Endodermal cell (in vitro differentiated cells): ENCODE measurements at regions not wholly inside any gene's neighbourhood (a gene's known extent, or its start where the extent isn't known, plus 50 kb on each side); places are given as distances from the start of the nearest gene placed in this dataset.

ENCODE experiments used
- DNase-seq: peaks from one replicate; pipeline ENCODE4 v3.0.0-alpha.2; 2017
- H3K27ac ChIP-seq: 2 replicates; pipeline ENCODE4 v1.5.1; 2013; ENCODE audit warnings: mild to moderate bottlenecking, low read depth, low read length, moderate library complexity
- H3K27me3 ChIP-seq: 2 replicates; pipeline ENCODE4 v1.6.1; 2013; ENCODE audit warnings: mild to moderate bottlenecking, low read length, moderate library complexity; ENCODE audit not compliant: insufficient read depth, control insufficient read depth, poor library complexity, severe bottlenecking
- H3K36me3 ChIP-seq: 2 replicates; pipeline ENCODE4 v1.7.0; 2013; ENCODE audit warnings: mild to moderate bottlenecking, low read length, moderate library complexity; ENCODE audit not compliant: control insufficient read depth, insufficient read depth
- H3K4me1 ChIP-seq: one replicate; pipeline ENCODE4 v1.7.0; 2013; ENCODE audit warnings: low read length; ENCODE audit not compliant: control insufficient read depth, insufficient read depth
- H3K4me3 ChIP-seq: 2 replicates; pipeline ENCODE4 v1.5.1; 2013; ENCODE audit warnings: mild to moderate bottlenecking, low read length, moderate library complexity
- H3K9ac ChIP-seq: 2 replicates; pipeline ENCODE4 v1.6.1; 2013; ENCODE audit warnings: mild to moderate bottlenecking, low read length, moderate library complexity; ENCODE audit not compliant: poor library complexity, severe bottlenecking; ENCODE audit errors: extremely low read depth
- H3K9me3 ChIP-seq: 2 replicates; pipeline ENCODE4 v1.6.1; 2013; ENCODE audit warnings: mild to moderate bottlenecking, low read length, moderate library complexity; ENCODE audit not compliant: control insufficient read depth
- H3K27ac Mint-ChIP-seq: 2 replicates; pipeline ENCODE4 v1.8.0; 2020; ENCODE audit warnings: mixed read lengths
- H3K27me3 Mint-ChIP-seq: 2 replicates; pipeline ENCODE4 v1.8.0; 2021; ENCODE audit warnings: mild to moderate bottlenecking, mixed read lengths; ENCODE audit not compliant: insufficient read depth
- H3K36me3 Mint-ChIP-seq: 2 replicates; pipeline ENCODE4 v1.8.0; 2020; ENCODE audit warnings: low read depth, mixed read lengths
- H3K4me1 Mint-ChIP-seq: 2 replicates; pipeline ENCODE4 v1.8.0; 2020; ENCODE audit warnings: mixed read lengths
- H3K4me3 Mint-ChIP-seq: 2 replicates; pipeline ENCODE4 v1.8.0; 2020; ENCODE audit warnings: mild to moderate bottlenecking, moderate library complexity, mixed read lengths
- H3K9me3 Mint-ChIP-seq: 2 replicates; pipeline ENCODE4 v1.8.0; 2020; ENCODE audit warnings: mild to moderate bottlenecking, mixed read lengths
- WGBS, 2 experiments: methylation state at CpG; one replicate each; pipeline versions ENCODE4 v1.1.5 to v1.1.7; 2013; ENCODE audit warnings: missing lambda C conversion rate in 2 of 2, mixed read lengths in 1 of 2; ENCODE audit not compliant: insufficient coverage in 1 of 2, insufficient read length in 1 of 2; 5-methylcytosine and 5-hydroxymethylcytosine counted together
- TF ChIP-seq, protein P1 (sequence below): fragments of 200-600 bp; sonication (generic); conservative IDR thresholded peaks from 2 replicates; pipeline ENCODE4 v1.5.0; 2021; ENCODE audit warnings: antibody characterized with exemption, mild to moderate bottlenecking

GRCh38 chr5:30001826-30002225, 1191.7 kb upstream of the CDH6 start:
- Mint-ChIP-seq H3K36me3 (no peaks in the 10 kb centered on the region), H3K4me3 (no peak overlapping the region), H3K27me3 (no peaks in the 10 kb centered on the region), H3K4me1 (no peaks in the 10 kb centered on the region), H3K9me3 (peaks cover 9% of the 10 kb centered on the region), H3K27ac (no peak overlapping the region)
- Histone ChIP-seq H3K4me3 (no peak overlapping the region), H3K9ac (no peak overlapping the region), H3K4me1 (no peaks in the 10 kb centered on the region), H3K36me3 (no peaks in the 10 kb centered on the region), H3K27me3 (no peaks in the 10 kb centered on the region), H3K9me3 (peaks cover 3% of the 10 kb centered on the region), H3K27ac (no peak overlapping the region)
- 79% methylated on average over 2 of the region's 2 CpGs; no CpG with 5 or more reads in 1 of the 2 experiments for WGBS, 2 experiments
- TF ChIP-seq, protein P1, sequence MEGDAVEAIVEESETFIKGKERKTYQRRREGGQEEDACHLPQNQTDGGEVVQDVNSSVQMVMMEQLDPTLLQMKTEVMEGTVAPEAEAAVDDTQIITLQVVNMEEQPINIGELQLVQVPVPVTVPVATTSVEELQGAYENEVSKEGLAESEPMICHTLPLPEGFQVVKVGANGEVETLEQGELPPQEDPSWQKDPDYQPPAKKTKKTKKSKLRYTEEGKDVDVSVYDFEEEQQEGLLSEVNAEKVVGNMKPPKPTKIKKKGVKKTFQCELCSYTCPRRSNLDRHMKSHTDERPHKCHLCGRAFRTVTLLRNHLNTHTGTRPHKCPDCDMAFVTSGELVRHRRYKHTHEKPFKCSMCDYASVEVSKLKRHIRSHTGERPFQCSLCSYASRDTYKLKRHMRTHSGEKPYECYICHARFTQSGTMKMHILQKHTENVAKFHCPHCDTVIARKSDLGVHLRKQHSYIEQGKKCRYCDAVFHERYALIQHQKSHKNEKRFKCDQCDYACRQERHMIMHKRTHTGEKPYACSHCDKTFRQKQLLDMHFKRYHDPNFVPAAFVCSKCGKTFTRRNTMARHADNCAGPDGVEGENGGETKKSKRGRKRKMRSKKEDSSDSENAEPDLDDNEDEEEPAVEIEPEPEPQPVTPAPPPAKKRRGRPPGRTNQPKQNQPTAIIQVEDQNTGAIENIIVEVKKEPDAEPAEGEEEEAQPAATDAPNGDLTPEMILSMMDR, result no peak
- DNase-seq, result no peak

DNA sequence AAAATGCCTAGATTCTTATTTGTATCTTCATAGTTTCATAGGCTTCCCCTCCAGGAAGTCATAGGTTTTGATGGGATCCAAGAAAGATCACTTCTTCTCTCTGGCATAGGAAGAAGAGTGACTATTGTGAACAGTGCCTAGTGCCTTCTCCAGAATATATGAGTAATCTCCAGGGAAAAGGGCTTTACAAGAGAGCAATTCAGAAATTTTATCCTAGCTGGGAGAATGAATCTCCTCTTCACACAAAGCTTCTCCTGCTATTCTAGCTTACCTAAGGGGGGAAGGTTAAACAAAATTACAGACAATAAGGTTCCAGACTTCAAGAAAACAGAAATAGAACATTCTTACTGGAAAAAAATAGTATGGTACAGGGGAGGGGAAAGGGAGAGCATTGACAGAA, 1193.3 kb upstream of the CDH6 start:
- Mint-ChIP-seq H3K27ac (no peak overlapping the region), H3K4me1 (no peaks in the 10 kb centered on the region), H3K27me3 (no peaks in the 10 kb centered on the region), H3K9me3 (no peaks in the 10 kb centered on the region), H3K36me3 (no peaks in the 10 kb centered on the region), H3K4me3 (no peak overlapping the region)
- DNase-seq, result no peak
- no peaks in the 10 kb centered on the region for H3K4me1 ChIP-seq
- no peaks in the 10 kb centered on the region for H3K9me3 ChIP-seq
- H3K36me3 ChIP-seq, result no peaks in the 10 kb centered on the region
- no peak overlapping the region for H3K4me3 ChIP-seq
- no peak overlapping the region for H3K27ac ChIP-seq
- TF ChIP-seq, protein P1, result no peak
- no peaks in the 10 kb centered on the region for H3K27me3 ChIP-seq
- H3K9ac ChIP-seq, result no peak overlapping the region

GRCh38 chr5:29995154-29995553, 1198.3 kb upstream of the CDH6 start:
- 100% methylated on average over 1 of the region's 1 CpG; no CpG with 5 or more reads in 1 of the 2 experiments for WGBS, 2 experiments
- H3K27me3 Mint-ChIP-seq, result no peaks in the 10 kb centered on the region
- no peaks in the 10 kb centered on the region for H3K9me3 Mint-ChIP-seq
- TF ChIP-seq, protein P1, result no peak
- H3K9ac ChIP-seq, result no peak overlapping the region
- H3K27ac ChIP-seq, result no peak overlapping the region
- H3K36me3 ChIP-seq, result no peaks in the 10 kb centered on the region
- no peak overlapping the region for H3K4me3 ChIP-seq
- H3K4me1 ChIP-seq, result no peaks in the 10 kb centered on the region
- H3K4me1 Mint-ChIP-seq, result no peaks in the 10 kb centered on the region
- no peaks in the 10 kb centered on the region for H3K36me3 Mint-ChIP-seq
- H3K9me3 ChIP-seq, result no peaks in the 10 kb centered on the region
- no peak overlapping the region for H3K27ac Mint-ChIP-seq
- H3K27me3 ChIP-seq, result no peaks in the 10 kb centered on the region
- no peak for DNase-seq
- no peak overlapping the region for H3K4me3 Mint-ChIP-seq
